ENCODE measurements at regions not wholly inside any gene's neighbourhood (a gene's known extent, or its start where the extent isn't known, plus 50 kb on each side); places are given as distances from the start of the nearest gene placed in this dataset.
"Not testable (repeated sequence)": the region's sequence is repeated elsewhere in the genome, so short reads cannot be mapped to it uniquely, and the experiment has no call there.

- no peak for DNase-seq
Measured at GRCh38 chr6:137810554-137811120, 56.4 kb upstream of the TNFAIP3 start.

GRCh38 chr6:137811121-137811915 is 55.7 kb upstream of the TNFAIP3 start:
- peak; percentile 37 for DNase-seq

GRCh38 chr6:137811916-137812553 is 55.0 kb upstream of the TNFAIP3 start:
- DNase-seq: no peak

- DNase-seq: no peak
Measured at GRCh38 chr6:137813308-137813970, 53.6 kb upstream of the TNFAIP3 start.

GRCh38 chr6:137814030-137814429 is 53.0 kb upstream of the TNFAIP3 start:
- not testable (repeated sequence) for DNase-seq

- DNase-seq: no peak
Measured at GRCh38 chr6:137815692-137816091, 51.4 kb upstream of the TNFAIP3 start.

- DNase-seq: no peak
Measured at GRCh38 chr6:137816133-137816579, 50.9 kb upstream of the TNFAIP3 start.

GRCh38 chr6:137816688-137817618 is 50.1 kb upstream of the TNFAIP3 start:
- DNase-seq: no peak
